Right lobe of liver (tissue), 6 donors: ENCODE measurements at regions not wholly inside any gene's neighbourhood (a gene's known extent, or its start where the extent isn't known, plus 50 kb on each side); places are given as distances from the start of the nearest gene placed in this dataset.

Experiments
- ATAC-seq, 4 donors: fragments of 200-7000 bp; cut with Tn5 transposase; one replicate each; pipeline ENCODE4 v1.9.1; 2020; ENCODE audit warnings: mild to moderate bottlenecking in 4 of 4, moderate library complexity in 4 of 4
- DNase-seq, 3 donors: peaks; one replicate each; pipeline ENCODE4 v3.0.0-alpha.2; 2020
- H3K27ac ChIP-seq, 3 donors: fragments of 200-600 bp; one replicate each; pipeline ENCODE4 v1.8.0; 2022
- H3K27me3 ChIP-seq, 2 donors: fragments of 200-600 bp; one replicate each; pipeline ENCODE4 v1.8.0; 2022
- H3K36me3 ChIP-seq, 4 donors: fragments of 200-600 bp; sonication (generic) in 1 of 4; one replicate each; pipeline versions ENCODE4 v1.5.1 to v1.8.0; 2017 to 2022; ENCODE audit warnings: control low read depth in 1 of 4
- H3K4me1 ChIP-seq, 4 donors: fragments of 200-600 bp; sonication (generic) in 1 of 4; one replicate each; pipeline versions ENCODE4 v1.5.1 to v1.8.0; 2017 to 2022; ENCODE audit warnings: control low read depth in 1 of 4
- H3K4me3 ChIP-seq, 3 donors: fragments of 200-600 bp; one replicate each; pipeline ENCODE4 v1.8.0; 2022
- H3K9me3 ChIP-seq, 4 donors: fragments of 200-600 bp; sonication (generic) in 1 of 4; one replicate each; pipeline versions ENCODE4 v1.5.1 to v1.8.0; 2017 to 2022; ENCODE audit warnings: control low read depth in 1 of 4
- CTCF ChIP-seq, 4 donors: fragments of 200-600 bp in 3 of 4; fragments of 450-650 bp in 1 of 4; IDR thresholded peaks; one replicate each; pipeline versions ENCODE4 v1.5.1 to v1.8.0; 2016 to 2022; ENCODE audit warnings: antibody characterized with exemption in 4 of 4, mild to moderate bottlenecking in 2 of 4
- POLR2A ChIP-seq: fragments of 450-650 bp; IDR thresholded peaks from one replicate; pipeline ENCODE4 v1.6.1; 2017; ENCODE audit warnings: antibody characterized with exemption, mild to moderate bottlenecking
- WGBS: methylation state at CpG from one replicate; pipeline ENCODE4 v1.1.6; 2018; ENCODE audit warnings: low coverage, low lambda C conversion rate; ENCODE audit not compliant: insufficient coverage; ENCODE audit errors: missing lambda C conversion rate; 5-methylcytosine and 5-hydroxymethylcytosine counted together
- intact Hi-C, 2 donors: fragments of 100-400 bp; cut with DNase I; formaldehyde crosslinking; loops; one replicate each; pipeline versions ENCODE4 v1.11.2 to v1.14.1; 2022
- donor health status: DM: no; HTN: yes; CAD: no.
- donor health status: DM: no; HTN: no; CAD: no.
- donor health status: DM: no; HTN: no; CAD: no.
- donor health status: DM: no; HTN: yes; CAD: no.
- donor health status: DM: no; HTN: yes; CAD: no.

GRCh38 chr2:147083664-147084063 is 761.2 kb upstream of the ACVR2A start:
- Histone ChIP-seq H3K27ac (no peak overlapping the region), H3K4me3 (no peak overlapping the region), H3K9me3 (no peaks in the 10 kb centered on the region), H3K27me3 (no peaks in the 10 kb centered on the region), H3K4me1 (peaks cover 0 to 14% (median 0%) of the 10 kb centered on the region in 4 donors), H3K36me3 (no peaks in the 10 kb centered on the region)
- TF ChIP-seq CTCF (IDR thresholded peaks at IDR 0.05) = no peak
- TF ChIP-seq POLR2A = no peak
- DNase-seq = no peak
- ATAC-seq = no peak
- WGBS = 47% methylated on average over 4 of the region's 4 CpGs
- intact Hi-C loops = no loop called here

GRCh38 chr2:147082850-147083522 is 761.8 kb upstream of the ACVR2A start:
- Histone ChIP-seq H3K27ac (no peak overlapping the region), H3K4me3 (no peak overlapping the region), H3K36me3 (no peaks in the 10 kb centered on the region), H3K9me3 (no peaks in the 10 kb centered on the region), H3K4me1 (peaks cover 0 to 14% (median 0%) of the 10 kb centered on the region in 4 donors), H3K27me3 (no peaks in the 10 kb centered on the region)
- TF ChIP-seq POLR2A = no peak
- TF ChIP-seq CTCF (IDR thresholded peaks at IDR 0.05) = peak; percentile 86 to 91 (median 89)
- intact Hi-C loops = no loop called here
- 21% methylated on average over 3 of the region's 3 CpGs for WGBS
- peak; percentile 94 to 97 (median 96) for ATAC-seq
- DNase-seq = peak in 1 of 3 donors; percentile 58

- 49% methylated on average over 4 of the region's 4 CpGs for WGBS
- Histone ChIP-seq H3K36me3 (no peaks in the 10 kb centered on the region), H3K27ac (no peak overlapping the region), H3K4me1 (peaks cover 0 to 13% (median 0%) of the 10 kb centered on the region in 4 donors), H3K27me3 (no peaks in the 10 kb centered on the region), H3K4me3 (no peak overlapping the region), H3K9me3 (no peaks in the 10 kb centered on the region)
- DNase-seq = no peak
- no peak for ATAC-seq
- no peak for TF ChIP-seq POLR2A
- TF ChIP-seq CTCF (IDR thresholded peaks at IDR 0.05) = no peak
- intact Hi-C loops = no loop called here
Observed at GRCh38 chr2:147081831-147082230, 763.0 kb upstream of the ACVR2A start.

GRCh38 chr2:147076634-147077033 is 768.2 kb upstream of the ACVR2A start:
- no peak for DNase-seq
- WGBS = 78% methylated on average over 2 of the region's 2 CpGs
- H3K4me3 ChIP-seq = no peak overlapping the region
- no peaks in the 10 kb centered on the region for H3K4me1 ChIP-seq
- TF ChIP-seq POLR2A (no peak), CTCF (IDR thresholded peaks at IDR 0.05) (no peak)
- H3K27ac ChIP-seq = no peak overlapping the region
- no peaks in the 10 kb centered on the region for H3K27me3 ChIP-seq
- intact Hi-C loops = no loop called here
- H3K36me3 ChIP-seq = no peaks in the 10 kb centered on the region
- H3K9me3 ChIP-seq = no peaks in the 10 kb centered on the region
- no peak for ATAC-seq

GRCh38 chr2:147068071-147068470 is 776.8 kb upstream of the ACVR2A start:
- H3K27ac ChIP-seq = no peak overlapping the region
- no peak for TF ChIP-seq POLR2A
- no peak for TF ChIP-seq CTCF (IDR thresholded peaks at IDR 0.05)
- WGBS = 55% methylated on average over 2 of the region's 2 CpGs
- H3K36me3 ChIP-seq = no peaks in the 10 kb centered on the region
- ATAC-seq (no peak), DNase-seq (no peak)
- no peaks in the 10 kb centered on the region for H3K9me3 ChIP-seq
- intact Hi-C loops = no loop called here
- no peak overlapping the region for H3K4me3 ChIP-seq
- no peaks in the 10 kb centered on the region for H3K4me1 ChIP-seq
- H3K27me3 ChIP-seq = no peaks in the 10 kb centered on the region
